ENCODE measurements at regions not wholly inside any gene's neighbourhood (a gene's known extent, or its start where the extent isn't known, plus 50 kb on each side); places are given as distances from the start of the nearest gene placed in this dataset.

DNA sequence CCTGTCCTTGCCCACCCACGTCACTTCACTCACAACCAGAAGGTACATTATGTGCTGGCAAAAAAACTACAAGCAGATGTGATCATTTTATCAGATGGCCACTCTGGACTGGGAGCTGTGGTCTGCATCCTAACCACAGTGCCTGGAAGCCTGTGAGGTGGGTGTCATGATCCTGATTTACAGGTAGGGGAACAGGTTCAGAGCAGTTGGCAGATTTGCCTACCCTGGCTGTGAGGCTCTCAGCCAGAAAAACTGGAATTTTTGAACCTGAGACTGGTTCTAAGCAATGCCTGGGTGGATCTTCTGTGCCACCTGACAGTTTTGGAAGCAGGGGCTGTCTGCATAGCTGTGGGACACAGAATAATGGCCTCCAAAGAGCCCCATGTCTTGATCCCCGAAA lies 150.8 kb downstream of the SYF2 start:
- DNase-seq (ENCODE audit: low read depth, low spot score): no peak

DNA sequence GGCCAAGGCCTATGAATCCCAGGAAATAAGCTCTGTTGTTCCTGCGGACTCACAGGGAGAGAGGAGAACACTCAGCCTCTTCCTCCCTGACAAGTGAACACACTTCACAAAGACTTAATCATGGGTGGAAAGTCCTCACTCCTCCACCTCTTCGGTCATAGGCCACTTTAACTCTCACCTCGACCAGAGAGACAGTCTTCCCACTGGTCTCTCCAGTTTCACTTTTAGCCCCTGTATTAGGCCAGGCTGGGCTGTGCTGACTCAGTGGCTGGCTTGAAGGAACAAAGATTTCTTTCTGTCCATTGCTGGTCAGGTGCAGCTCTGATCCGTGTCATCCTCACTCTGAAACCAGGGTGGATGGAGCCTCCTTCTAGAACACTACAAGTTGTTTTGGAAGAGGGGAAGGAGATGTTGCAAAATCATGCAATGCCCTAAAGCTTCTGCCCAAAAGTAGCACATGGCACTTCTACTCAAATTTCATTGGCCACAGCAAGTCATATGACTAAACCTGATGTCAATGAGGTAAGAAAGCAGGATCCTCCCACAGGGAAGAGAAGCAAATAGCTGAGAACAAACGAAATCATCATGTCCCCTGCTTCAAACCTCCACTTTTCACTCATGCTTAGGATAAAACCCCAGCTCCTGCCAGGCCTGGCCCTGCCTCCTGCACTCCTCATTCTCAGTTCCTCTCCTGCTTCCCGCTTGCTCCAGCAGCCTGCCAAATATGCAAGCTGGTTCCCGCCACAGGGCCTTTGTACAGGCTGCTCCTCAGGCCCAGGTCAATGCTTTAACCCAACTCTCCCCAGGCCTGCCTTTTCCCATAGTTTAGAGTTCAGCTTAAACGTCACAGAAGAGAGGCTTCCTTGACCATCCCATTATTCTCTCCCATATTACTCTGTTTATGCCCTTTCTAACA lies 150.5 kb upstream of the RUNX3 start:
- no peak for DNase-seq (ENCODE audit: low read depth, low spot score)

DNA sequence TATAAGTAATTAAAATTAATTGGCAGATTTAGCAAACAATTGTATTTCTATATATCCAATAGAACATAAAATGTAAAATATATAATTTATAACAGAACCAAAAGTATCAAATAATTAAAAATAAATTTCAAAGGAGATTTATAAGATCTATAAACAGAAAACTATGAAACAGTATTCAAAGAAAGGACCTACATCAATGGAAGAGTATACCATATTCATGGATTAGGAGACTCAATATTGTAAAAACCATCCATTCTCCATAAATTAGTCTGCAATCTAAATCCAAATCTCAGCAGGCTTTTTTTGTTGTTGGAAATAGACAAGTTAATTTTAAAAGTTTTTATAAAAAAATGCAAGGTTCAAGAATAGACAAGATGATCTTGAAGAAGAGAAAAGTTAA lies 149.0 kb upstream of the RUNX3 start:
- no peak for DNase-seq (ENCODE audit: low read depth, low spot score)

DNA sequence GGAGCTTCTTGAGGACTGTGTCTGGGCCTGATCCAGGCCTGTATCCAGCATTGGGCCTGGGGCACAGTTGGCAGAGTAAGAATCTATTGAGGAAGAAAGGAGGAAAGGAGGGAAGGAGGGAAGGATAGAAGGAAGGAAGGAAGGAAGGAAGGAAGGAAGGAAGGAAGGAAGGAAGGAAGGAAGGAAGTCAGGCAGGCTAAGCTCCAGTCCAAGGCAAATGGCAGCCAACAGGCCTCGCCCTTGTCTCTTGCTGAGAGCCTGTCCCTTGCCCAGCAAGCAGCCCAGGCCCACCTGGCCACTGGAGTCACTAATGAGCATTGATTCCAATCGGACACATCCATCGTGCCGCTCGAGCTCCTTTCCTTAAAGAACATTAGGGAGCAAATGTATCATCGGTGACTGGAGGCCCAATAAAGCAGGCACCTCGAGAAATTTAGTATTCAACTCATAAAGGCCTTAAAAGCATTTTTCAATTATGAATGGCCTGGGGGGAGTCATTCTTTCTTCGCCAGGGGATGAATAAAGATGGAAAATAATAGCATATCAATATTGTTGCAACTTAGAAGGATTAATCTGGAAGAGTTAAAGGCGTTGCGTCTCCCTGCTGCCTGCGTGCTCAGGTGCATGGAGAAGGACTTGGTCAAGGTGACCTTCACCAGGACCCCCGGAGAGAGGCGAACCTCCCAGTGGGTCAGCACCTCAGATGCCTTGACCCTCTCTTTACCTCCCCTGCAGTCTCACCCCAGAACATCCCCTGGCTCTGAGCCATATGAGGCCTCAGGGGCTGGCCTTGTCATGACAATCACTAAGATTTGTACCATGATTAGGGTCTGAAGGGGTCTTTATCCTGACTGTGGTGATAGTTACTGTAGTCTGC lies 144.5 kb upstream of the RUNX3 start:
- no peak for DNase-seq (ENCODE audit: low read depth, low spot score)

DNA sequence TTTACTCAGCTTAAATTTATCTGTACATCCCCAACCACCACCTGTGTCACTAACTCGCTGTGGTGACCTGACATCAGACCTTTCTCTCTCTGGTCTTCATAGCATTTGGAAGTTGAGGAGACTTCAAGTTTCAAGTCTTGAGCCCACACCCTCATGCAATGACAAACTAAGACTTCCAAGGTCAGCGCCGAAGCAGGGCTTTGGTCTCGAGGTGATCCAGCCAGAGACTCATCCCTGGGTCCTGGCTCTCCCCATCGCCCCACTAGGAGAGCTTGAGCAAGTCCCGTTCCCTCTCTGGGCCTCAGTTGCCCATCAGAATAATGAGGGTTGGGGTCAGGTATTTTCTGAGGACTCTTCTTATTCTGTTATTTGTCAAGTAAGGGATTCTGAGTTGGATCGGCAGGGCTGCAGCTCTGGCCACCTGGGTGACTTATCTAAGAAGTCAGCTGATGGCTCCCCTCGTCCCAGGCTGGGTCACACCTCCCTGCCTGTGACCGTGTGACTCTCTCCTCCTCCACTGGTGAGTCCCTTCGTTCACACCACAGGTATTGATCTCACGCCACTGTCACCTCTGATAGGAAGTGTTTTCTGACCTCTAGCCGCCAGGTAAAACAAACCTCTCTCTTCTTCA lies 143.7 kb upstream of the RUNX3 start:
- no peak for DNase-seq (ENCODE audit: low read depth, low spot score)

DNA sequence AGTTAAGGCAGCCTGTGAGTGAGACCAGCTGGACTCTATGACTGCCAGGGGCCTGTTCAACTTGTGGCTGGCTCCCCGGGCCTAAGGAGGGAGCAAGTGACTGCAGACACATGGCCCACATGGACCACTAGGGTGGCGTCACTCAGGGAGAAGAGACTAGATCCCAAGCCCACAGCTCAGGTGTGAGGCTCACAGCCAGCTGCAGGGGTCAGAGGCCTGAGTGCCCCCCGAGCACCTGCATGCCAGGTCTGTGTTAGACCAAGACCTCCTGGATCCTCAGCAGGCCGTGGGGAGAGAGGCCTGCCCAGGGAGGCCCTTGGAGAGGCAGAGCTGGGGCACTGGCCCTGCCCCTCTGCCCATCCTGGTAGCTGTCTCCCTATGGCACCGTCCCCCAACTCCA lies 142.4 kb upstream of the RUNX3 start:
- no peak for DNase-seq (ENCODE audit: low read depth, low spot score)

DNA sequence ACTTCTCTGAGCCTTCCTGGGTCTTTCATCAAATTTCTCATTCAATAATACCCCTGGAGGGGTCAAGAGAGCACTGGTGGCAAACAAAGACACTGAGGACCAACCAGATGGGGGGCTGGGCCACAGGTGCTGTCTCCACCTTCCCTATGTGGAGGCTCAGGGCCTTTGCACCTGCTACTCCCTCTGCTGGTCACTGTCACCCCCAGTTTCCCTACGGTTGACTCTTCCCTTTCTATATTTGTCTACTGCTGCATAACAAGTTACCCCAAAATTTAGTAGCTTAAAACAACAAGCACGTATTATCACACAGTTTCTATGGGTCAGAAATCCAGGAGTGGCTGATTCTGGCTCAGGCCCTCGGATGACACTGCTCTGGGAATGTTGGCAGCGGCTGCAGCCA lies 138.8 kb upstream of the RUNX3 start:
- no peak for DNase-seq (ENCODE audit: low read depth, low spot score)

DNA sequence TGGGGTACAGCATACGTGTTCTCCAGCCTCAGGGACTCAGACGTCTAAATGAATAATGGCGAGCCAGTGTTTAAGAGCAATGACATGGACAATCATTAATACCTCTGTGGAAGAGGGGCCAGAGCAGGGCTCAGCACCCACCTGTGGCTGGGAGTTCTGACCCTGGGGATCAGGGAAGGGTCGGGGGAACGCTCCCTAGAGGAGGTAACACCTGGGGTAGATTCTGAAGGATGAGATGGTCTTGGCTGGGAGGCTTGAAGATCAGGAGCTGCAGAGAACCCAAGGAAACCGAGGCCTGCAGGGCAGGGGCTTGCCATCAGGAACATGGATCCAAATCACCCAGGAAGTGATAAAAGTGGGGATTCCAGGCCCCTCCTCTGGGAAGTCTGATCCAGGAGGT lies 138.2 kb upstream of the RUNX3 start:
- DNase-seq (ENCODE audit: low read depth, low spot score): no peak

DNA sequence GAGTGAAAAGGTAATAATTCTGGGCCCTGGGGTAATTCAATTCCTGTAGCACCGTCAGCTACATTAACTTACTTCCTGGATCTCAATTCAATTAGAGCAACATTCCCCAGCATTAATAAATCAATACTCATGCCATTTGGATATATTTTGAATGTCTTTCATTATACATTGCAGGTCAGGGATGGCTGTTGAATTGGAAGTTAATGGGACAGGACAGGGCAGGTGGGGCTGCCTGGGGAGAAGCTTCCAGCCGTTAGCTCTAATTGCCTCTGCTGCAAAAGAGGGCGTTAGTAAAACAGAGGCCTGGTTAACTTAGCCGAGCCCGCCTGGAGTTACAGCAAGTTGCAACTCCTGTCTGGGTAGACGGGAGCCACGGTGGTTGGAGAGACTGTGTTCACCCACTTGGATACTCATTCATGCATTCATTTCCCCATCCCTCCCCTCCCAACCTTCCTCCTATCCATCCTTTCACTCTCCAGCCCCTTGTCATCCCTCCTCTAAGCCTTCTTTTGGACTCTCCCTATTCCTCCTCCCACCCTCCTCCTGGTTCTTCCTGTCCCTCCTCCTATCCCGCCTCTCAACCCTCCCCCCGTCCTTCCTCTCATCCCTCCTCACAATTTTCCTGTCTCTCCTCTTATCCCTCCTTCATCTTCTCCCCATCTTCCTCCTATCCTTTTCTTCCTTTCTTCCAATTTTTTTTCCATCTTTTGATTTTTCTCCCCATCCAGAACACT lies 137.6 kb upstream of the RUNX3 start:
- DNase-seq (ENCODE audit: low read depth, low spot score): no peak

DNA sequence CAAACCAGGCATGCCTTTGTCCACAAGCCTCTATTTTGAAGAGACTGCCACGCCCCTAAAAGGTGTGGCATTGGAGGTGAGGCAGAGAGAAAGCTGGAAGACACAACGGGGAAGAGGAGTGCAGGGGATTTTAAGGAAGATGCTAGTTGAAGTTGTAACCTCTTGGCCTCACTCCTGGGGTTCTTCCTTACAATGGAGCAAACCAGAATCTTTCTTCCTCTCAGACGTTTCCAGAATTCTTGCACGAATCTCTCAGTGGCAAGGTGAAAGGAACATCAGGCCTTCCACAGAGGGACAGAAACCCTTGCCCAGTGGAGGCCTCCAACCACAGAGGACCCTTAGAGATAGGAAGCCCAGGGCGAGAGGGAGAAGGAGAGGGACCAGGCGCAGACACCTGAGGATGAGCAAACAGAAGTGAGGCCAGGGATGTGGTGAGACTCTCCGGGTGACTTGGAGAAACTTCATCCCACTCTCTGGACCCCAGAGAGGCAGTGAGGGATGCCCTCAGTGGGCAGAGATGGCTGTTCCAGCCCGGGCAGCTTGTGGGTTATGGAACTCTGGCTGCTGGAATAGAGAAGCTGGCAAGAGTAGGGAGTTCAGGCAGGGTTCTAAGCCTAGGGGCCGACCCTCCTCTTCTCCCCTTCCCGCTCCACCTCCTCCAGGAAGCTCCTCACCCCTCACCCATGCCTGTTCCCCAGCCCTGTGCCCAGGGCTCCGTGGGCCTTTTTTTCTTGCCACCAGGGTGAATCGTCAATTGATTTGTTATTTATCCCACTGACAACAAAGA lies 136.8 kb upstream of the RUNX3 start:
- DNase-seq (ENCODE audit: low read depth, low spot score): no peak

DNA sequence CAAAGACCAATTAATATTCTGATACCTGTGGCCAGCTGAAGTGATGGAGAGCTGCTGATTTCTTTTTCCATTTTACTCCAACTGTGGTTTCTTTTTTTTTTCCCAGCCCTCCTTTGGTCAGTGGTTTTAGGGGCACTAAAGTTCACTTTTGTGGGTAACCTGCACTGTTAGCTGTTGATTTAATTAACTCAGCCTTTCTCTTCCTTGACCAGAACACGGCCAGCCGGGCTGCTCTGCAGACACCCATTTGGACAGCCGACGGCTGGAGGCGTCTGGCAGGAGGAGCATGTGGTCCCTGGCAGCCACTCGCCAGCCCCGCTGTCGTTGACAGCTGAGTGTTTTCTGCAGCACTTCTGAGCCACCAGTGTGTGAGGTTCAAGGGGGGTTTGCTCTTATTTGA lies 136.2 kb upstream of the RUNX3 start:
- no peak for DNase-seq (ENCODE audit: low read depth, low spot score)

DNA sequence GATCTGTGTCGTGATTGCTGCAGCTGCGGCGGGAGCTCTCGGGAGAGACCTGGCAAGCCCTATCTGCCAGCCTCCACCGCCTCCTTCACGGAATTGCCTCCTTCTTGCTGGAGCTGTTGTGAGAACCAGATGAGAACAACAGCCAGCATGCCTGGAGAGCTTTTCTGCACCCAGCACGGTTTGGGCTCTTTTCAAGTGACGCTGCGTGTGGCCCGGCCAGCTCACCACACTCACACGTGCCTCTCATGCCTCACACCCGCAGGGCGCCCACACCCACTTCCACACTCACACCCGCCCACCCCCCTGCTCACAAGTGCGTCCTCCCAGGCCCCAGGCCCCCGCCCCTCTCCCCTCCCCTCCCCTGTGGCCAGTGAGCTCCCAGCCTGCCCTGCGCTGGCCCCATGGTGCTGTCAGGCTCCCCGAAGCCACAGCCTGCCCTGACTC lies 135.7 kb upstream of the RUNX3 start:
- no peak for DNase-seq (ENCODE audit: low read depth, low spot score)

DNA sequence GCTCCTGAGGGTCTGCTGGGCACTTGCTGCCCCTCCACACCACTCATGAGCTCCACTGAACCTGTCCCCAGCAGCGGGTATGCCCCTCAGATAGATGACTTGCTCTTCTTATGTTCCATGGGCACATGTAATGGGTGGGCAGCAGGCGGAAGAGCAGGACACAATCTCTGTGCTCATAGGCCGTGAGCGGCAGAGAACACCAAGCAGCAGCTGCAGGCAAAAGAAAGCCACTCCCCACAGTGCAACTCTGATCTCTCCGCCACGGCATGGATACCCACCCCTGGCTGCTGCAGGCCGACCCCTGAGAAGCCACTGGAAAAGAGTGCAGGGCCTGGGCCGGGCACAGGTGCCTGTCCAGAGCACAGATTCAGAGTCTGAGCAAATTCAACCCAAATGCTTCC lies 135.2 kb upstream of the RUNX3 start:
- DNase-seq (ENCODE audit: low read depth, low spot score): no peak

DNA sequence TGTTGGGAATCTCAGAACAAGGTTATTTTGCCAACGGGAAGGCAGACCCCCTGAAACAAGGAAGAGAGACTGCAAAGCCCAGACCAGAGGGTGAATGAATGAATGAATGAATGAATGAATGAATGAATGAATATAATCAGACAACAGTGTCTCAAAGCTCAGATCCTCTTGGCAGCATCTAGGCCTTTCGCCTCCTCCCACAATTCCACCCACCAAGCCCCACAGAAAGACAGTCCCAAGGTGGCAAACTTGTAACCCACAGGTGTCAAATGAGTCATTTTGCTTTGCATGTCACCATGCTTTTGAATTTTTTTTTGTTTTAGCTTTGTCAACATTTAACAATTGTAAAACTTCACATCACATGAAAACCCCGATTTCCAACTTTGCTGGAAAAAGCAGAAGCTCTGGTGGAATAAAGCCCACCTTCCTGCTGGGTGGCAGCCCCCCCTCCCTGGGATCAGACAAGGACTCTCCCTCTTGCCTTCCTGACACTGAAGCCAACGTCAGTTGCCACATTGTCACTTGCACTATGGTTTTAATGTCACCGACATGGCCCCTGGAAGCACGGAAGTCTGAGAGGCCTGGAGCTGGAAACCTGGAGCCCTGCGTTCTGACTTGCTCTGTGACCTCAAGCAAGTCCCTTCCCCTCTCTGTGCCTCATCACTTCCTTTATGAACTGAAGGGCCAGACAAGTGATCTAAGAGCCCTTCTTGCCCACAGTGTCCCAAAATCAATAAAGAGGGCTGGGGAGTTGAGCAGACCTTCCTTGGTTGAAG lies 134.6 kb upstream of the RUNX3 start:
- DNase-seq (ENCODE audit: low read depth, low spot score): no peak

DNA sequence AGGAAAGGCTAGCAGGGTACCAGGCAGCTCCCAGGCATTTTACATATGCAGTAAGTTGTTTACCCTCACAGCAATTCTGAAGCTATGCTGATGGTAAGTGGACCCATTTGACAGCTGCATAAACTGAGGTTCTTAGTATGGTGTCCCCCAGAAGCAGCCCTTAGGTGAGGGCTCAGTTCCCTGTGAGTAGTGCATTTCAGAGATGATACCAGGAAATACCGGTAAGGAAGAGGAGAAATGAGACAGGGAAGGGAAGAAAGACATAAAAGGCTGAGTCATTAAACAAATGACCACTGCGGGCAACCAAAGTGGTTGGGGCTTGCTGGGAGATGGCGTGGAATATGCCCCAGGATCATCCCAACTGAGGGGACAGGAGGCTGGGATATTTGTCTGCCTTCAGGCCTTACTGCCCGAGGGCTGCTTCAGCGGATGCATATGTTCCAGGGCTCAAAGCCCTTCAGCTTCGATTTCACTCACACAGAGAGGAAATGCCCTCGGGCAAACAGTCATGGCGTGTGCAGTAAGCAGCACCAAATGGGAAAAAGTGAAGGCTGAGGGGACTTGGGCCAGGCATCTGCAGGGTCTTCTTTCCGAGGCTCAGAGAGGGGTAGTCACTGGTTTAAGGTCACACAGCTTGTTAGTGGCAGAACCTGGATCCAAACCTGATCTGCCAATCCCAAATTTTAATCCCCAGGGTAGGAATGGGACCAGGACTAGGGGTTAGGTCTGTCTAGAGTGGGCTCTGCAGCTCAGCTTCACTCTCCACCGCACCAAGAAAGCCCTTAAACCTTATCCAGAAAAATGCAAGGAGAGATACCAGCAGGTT lies 133.7 kb upstream of the RUNX3 start:
- DNase-seq (ENCODE audit: low read depth, low spot score): no peak

DNA sequence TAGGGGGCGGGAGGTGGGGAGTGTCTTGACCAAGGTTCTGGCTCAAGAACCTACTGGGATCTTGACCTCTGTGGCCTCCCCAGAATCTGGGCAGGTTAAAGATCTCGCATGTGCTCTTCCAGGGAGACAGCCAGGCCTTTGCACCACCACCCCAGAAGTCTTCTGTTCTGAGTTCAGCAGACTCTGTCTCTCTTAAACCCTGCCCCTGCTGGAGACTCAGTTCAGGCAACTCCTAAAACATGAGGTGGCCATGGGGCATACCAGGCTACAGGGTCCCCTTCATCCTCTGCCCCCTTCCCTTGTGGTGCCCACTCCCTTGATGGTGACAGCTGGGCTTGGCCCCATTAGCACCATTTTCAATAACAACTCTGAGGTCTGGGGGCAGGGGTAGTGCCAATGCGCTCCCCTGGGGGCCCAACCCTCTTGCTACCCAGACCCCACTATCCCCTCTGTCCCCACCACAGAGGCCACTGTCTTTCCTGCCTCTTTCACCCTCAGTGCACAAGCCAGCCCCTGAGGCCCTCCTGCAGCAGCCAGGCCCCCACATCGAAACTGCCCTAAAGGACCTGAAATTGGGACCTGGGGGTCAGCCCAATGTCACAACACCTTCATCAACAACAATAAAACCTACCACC lies 132.7 kb upstream of the RUNX3 start:
- DNase-seq (ENCODE audit: low read depth, low spot score): no peak

DNA sequence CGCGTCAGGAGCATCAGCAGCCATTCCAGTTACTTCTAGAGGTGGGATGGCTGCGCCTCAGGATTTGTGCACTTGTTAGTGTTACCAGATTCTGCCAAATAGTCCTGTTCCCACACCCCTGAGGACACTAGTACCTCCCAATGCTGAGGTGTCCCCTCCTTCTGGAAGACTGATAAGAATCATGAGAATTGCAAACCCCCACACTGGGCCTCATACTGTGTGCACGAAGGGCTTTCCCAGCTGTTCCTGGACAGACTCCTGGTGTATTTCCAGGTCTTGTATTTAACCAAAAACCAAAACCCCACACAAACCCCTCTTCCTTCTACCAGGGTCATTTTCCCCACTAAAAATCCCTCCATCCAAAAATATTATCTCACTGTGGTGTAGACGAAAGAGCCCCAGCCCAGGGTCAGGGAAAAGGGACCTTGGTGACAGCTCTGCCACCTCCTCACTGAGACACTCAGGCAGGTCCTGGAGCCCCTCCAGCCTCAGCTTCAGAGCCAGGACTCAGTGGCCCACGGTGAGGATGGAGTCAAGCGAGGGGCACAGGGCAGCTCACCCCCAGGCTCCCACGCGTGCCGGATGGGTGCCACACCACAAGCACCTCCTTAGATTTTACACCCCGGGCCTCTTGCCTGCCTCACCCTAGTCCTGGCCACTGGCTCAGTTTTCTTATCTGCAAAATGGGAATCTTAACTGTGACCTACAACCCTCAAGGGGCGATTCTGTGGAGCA lies 131.4 kb upstream of the RUNX3 start:
- DNase-seq (ENCODE audit: low read depth, low spot score): no peak

DNA sequence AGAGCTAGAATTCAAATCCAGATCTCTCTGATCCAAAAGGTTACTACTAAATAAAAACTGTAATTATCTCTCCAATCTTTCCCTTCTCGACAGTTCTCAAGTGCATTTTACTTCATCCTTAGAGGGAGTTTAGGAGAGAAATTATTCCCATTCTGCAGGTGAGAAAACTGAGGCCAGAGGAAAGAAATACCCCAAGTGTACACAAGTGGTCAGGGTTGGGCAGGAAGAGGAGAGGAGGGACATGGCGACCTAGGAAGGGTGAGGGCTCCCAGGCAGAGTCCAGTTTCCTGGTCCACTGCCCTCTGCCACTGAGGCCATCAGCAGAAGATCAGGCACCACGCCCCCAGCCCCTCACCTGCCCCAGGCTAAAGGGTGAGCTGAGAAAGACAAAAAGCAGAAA lies 127.1 kb upstream of the RUNX3 start:
- no peak for DNase-seq (ENCODE audit: low read depth, low spot score)
